ENCODE measurements at regions not wholly inside any gene's neighbourhood (a gene's known extent, or its start where the extent isn't known, plus 50 kb on each side); places are given as distances from the start of the nearest gene placed in this dataset.

- Histone ChIP-seq H3K4me1 (peaks cover 5% of the 10 kb centered on the region), H3K4me3 (ENCODE audit: low read depth, low read length) (no peak overlapping the region), H3K27me3 (ENCODE audit: control insufficient read depth, insufficient read depth, low read length) (no peaks in the 10 kb centered on the region), H3K9ac (no peak overlapping the region), H2AFZ (no peak overlapping the region), H3K79me2 (no peaks in the 10 kb centered on the region), H3K27ac (no peak overlapping the region), H3K4me2 (ENCODE audit: low read length) (no peak overlapping the region), H3K36me3 (ENCODE audit: control insufficient read depth, insufficient read depth, low read length) (no peaks in the 10 kb centered on the region), H3K9me3 (ENCODE audit: control insufficient read depth, low read length) (no peaks in the 10 kb centered on the region)
- TF ChIP-seq CTCF (IDR thresholded peaks at IDR 0.05): no peak
These were observed 671.9 kb downstream of the IRS1 start for GRCh38 chr2:226127682-226128081.

- Histone ChIP-seq H3K4me3 (ENCODE audit: low read depth, low read length) (no peak overlapping the region), H3K4me2 (ENCODE audit: low read length) (no peak overlapping the region), H3K79me2 (no peaks in the 10 kb centered on the region), H3K36me3 (ENCODE audit: control insufficient read depth, insufficient read depth, low read length) (no peaks in the 10 kb centered on the region), H3K27me3 (ENCODE audit: control insufficient read depth, insufficient read depth, low read length) (no peaks in the 10 kb centered on the region), H3K9me3 (ENCODE audit: control insufficient read depth, low read length) (no peaks in the 10 kb centered on the region), H3K4me1 (peaks cover 2% of the 10 kb centered on the region), H3K27ac (no peak overlapping the region), H3K9ac (no peak overlapping the region), H2AFZ (no peak overlapping the region)
- TF ChIP-seq CTCF (IDR thresholded peaks at IDR 0.05): no peak
These were observed 673.5 kb downstream of the IRS1 start for GRCh38 chr2:226126104-226126503.

GRCh38 chr2:226125176-226125883 is 674.3 kb downstream of the IRS1 start:
- H3K27ac ChIP-seq: no peak overlapping the region
- H3K79me2 ChIP-seq: no peaks in the 10 kb centered on the region
- no peak for TF ChIP-seq CTCF (IDR thresholded peaks at IDR 0.05)
- H3K4me3 ChIP-seq (ENCODE audit: low read depth, low read length): no peak overlapping the region
- no peak overlapping the region for H3K4me2 ChIP-seq (ENCODE audit: low read length)
- H3K9me3 ChIP-seq (ENCODE audit: control insufficient read depth, low read length): no peaks in the 10 kb centered on the region
- H3K27me3 ChIP-seq (ENCODE audit: control insufficient read depth, insufficient read depth, low read length): no peaks in the 10 kb centered on the region
- no peak overlapping the region for H3K9ac ChIP-seq
- no peaks in the 10 kb centered on the region for H3K4me1 ChIP-seq
- H2AFZ ChIP-seq: peak overlapping the region; percentile 2
- no peaks in the 10 kb centered on the region for H3K36me3 ChIP-seq (ENCODE audit: control insufficient read depth, insufficient read depth, low read length)

- Histone ChIP-seq H3K27me3 (ENCODE audit: control insufficient read depth, insufficient read depth, low read length) (no peaks in the 10 kb centered on the region), H3K9me3 (ENCODE audit: control insufficient read depth, low read length) (no peaks in the 10 kb centered on the region), H3K9ac (no peak overlapping the region), H3K79me2 (no peaks in the 10 kb centered on the region), H3K4me3 (ENCODE audit: low read depth, low read length) (no peak overlapping the region), H3K36me3 (ENCODE audit: control insufficient read depth, insufficient read depth, low read length) (no peaks in the 10 kb centered on the region), H2AFZ (peak overlapping the region; percentile 35), H3K4me1 (no peaks in the 10 kb centered on the region), H3K4me2 (ENCODE audit: low read length) (no peak overlapping the region), H3K27ac (no peak overlapping the region)
- no peak for TF ChIP-seq CTCF (IDR thresholded peaks at IDR 0.05)
These were observed 675.0 kb downstream of the IRS1 start for GRCh38 chr2:226124548-226125011.

GRCh38 chr2:226123300-226123699 is 676.3 kb downstream of the IRS1 start:
- H3K27me3 ChIP-seq (ENCODE audit: control insufficient read depth, insufficient read depth, low read length): no peaks in the 10 kb centered on the region
- no peak overlapping the region for H2AFZ ChIP-seq
- H3K27ac ChIP-seq: no peak overlapping the region
- no peaks in the 10 kb centered on the region for H3K36me3 ChIP-seq (ENCODE audit: control insufficient read depth, insufficient read depth, low read length)
- no peak overlapping the region for H3K4me2 ChIP-seq (ENCODE audit: low read length)
- H3K9ac ChIP-seq: no peak overlapping the region
- H3K79me2 ChIP-seq: no peaks in the 10 kb centered on the region
- no peak overlapping the region for H3K4me3 ChIP-seq (ENCODE audit: low read depth, low read length)
- H3K9me3 ChIP-seq (ENCODE audit: control insufficient read depth, low read length): no peaks in the 10 kb centered on the region
- no peaks in the 10 kb centered on the region for H3K4me1 ChIP-seq
- TF ChIP-seq CTCF (IDR thresholded peaks at IDR 0.05): no peak
